ENCODE measurements at regions not wholly inside any gene's neighbourhood (a gene's known extent, or its start where the extent isn't known, plus 50 kb on each side); places are given as distances from the start of the nearest gene placed in this dataset.

DNA sequence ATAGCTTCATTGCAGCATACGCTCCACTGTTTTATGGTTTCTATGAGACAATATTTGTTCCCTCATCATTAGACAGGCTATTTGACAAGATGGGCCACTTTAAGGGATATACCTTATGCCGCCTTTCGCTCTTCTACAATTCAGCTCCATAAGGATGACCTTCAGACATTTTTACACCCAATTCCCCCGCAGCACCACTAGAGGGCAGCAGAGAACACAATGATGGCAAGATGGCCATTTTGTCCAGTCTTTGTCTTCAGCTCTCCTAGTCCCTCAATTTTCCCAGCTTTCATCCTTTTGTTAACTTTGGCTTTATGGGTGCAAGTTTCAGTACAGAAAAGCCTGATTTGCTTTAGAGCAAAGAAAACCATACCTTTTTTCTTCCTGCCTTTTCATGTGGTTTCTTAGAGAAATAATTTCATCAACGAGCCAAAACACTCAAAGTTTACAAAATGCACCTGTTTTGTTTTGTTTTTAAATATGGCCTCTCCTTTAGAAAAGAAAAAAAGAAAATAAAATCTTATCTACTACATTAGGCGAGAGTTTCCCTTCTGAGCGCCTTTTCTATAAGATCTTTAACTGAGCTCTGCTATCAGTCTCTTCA is 355.3 kb downstream of the TOX3 start:
- H3K36me3 ChIP-seq (ENCODE audit: insufficient read depth, low read length): no peaks in the 10 kb centered on the region
- no peaks in the 10 kb centered on the region for H3K79me2 ChIP-seq (ENCODE audit: insufficient read depth, low read length)
- H3K9me3 ChIP-seq (ENCODE audit: insufficient read depth, low read depth, low read length): no peaks in the 10 kb centered on the region
- H3K4me3 ChIP-seq (ENCODE audit: low read length, poor library complexity, severe bottlenecking): no peak overlapping the region
- TF ChIP-seq CTCF (conservative IDR thresholded peaks at IDR 0.05; ENCODE audit: low read length): peak; percentile 98
- no peak for TF ChIP-seq EZH2phosphoT487 (IDR thresholded peaks at IDR 0.05; ENCODE audit: borderline replicate concordance)
- no peaks in the 10 kb centered on the region for H4K20me1 ChIP-seq (ENCODE audit: insufficient read depth, low read length, poor library complexity, severe bottlenecking)
- no peaks in the 10 kb centered on the region for H3F3A ChIP-seq (ENCODE audit: low read depth)
- H2AFZ ChIP-seq (ENCODE audit: low read length): peak overlapping the region; percentile 32
- no peak overlapping the region for H3K9ac ChIP-seq (ENCODE audit: low read depth, low read length, poor library complexity, severe bottlenecking)
- H3K9me2 ChIP-seq (replicated peaks; ENCODE audit: low read depth, low read length): no peaks in the 10 kb centered on the region
- no peaks in the 10 kb centered on the region for H3K27me3 ChIP-seq (ENCODE audit: insufficient read depth, low read length, poor library complexity, severe bottlenecking)
- H3K4me2 ChIP-seq (ENCODE audit: low read depth, low read length, poor library complexity, severe bottlenecking): no peak overlapping the region
- no peaks in the 10 kb centered on the region for H3K4me1 ChIP-seq (ENCODE audit: insufficient read depth, low read length, poor library complexity, severe bottlenecking)

DNA sequence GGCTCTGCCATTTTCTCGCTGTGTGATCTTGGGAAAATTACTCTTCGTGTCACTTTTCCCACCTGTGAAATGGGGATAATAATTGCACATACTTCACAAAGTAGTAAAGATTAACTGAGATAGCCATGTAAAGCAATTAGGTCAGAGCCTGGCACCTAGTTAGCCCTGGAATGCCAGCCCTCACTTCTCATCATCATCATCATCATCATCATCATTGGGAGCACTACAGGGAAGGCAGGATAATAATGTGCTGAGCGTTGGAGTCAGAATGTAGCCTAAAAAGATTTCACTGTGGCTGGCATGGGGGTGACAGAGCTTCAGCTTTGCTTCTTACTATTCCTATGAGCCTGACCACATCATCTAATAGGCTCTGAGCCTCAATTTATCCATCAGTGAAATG is 362.6 kb downstream of the TOX3 start:
- Histone ChIP-seq H3K27me3 (ENCODE audit: insufficient read depth, low read length, poor library complexity, severe bottlenecking) (no peaks in the 10 kb centered on the region), H3K79me2 (ENCODE audit: insufficient read depth, low read length) (no peaks in the 10 kb centered on the region), H3K36me3 (ENCODE audit: insufficient read depth, low read length) (no peaks in the 10 kb centered on the region), H3K4me2 (ENCODE audit: low read depth, low read length, poor library complexity, severe bottlenecking) (no peak overlapping the region), H2AFZ (ENCODE audit: low read length) (no peak overlapping the region), H3K9me3 (ENCODE audit: insufficient read depth, low read depth, low read length) (no peaks in the 10 kb centered on the region), H3K4me1 (ENCODE audit: insufficient read depth, low read length, poor library complexity, severe bottlenecking) (no peaks in the 10 kb centered on the region), H3K9me2 (replicated peaks; ENCODE audit: low read depth, low read length) (no peaks in the 10 kb centered on the region), H3K4me3 (ENCODE audit: low read length, poor library complexity, severe bottlenecking) (no peak overlapping the region), H4K20me1 (ENCODE audit: insufficient read depth, low read length, poor library complexity, severe bottlenecking) (no peaks in the 10 kb centered on the region), H3F3A (ENCODE audit: low read depth) (no peaks in the 10 kb centered on the region), H3K9ac (ENCODE audit: low read depth, low read length, poor library complexity, severe bottlenecking) (no peak overlapping the region)
- TF ChIP-seq CTCF (conservative IDR thresholded peaks at IDR 0.05; ENCODE audit: low read length) (no peak), EZH2phosphoT487 (IDR thresholded peaks at IDR 0.05; ENCODE audit: borderline replicate concordance) (no peak)

GRCh38 chr16:52182840-52183239 is 364.1 kb downstream of the TOX3 start:
- no peak overlapping the region for H3K9ac ChIP-seq (ENCODE audit: low read depth, low read length, poor library complexity, severe bottlenecking)
- no peaks in the 10 kb centered on the region for H4K20me1 ChIP-seq (ENCODE audit: insufficient read depth, low read length, poor library complexity, severe bottlenecking)
- no peak overlapping the region for H3K4me3 ChIP-seq (ENCODE audit: low read length, poor library complexity, severe bottlenecking)
- TF ChIP-seq CTCF (conservative IDR thresholded peaks at IDR 0.05; ENCODE audit: low read length): no peak
- TF ChIP-seq EZH2phosphoT487 (IDR thresholded peaks at IDR 0.05; ENCODE audit: borderline replicate concordance): no peak
- no peaks in the 10 kb centered on the region for H3K36me3 ChIP-seq (ENCODE audit: insufficient read depth, low read length)
- no peaks in the 10 kb centered on the region for H3K79me2 ChIP-seq (ENCODE audit: insufficient read depth, low read length)
- no peaks in the 10 kb centered on the region for H3K27me3 ChIP-seq (ENCODE audit: insufficient read depth, low read length, poor library complexity, severe bottlenecking)
- H3K9me2 ChIP-seq (replicated peaks; ENCODE audit: low read depth, low read length): no peaks in the 10 kb centered on the region
- H3F3A ChIP-seq (ENCODE audit: low read depth): no peaks in the 10 kb centered on the region
- no peak overlapping the region for H3K4me2 ChIP-seq (ENCODE audit: low read depth, low read length, poor library complexity, severe bottlenecking)
- no peak overlapping the region for H2AFZ ChIP-seq (ENCODE audit: low read length)
- no peaks in the 10 kb centered on the region for H3K4me1 ChIP-seq (ENCODE audit: insufficient read depth, low read length, poor library complexity, severe bottlenecking)
- no peaks in the 10 kb centered on the region for H3K9me3 ChIP-seq (ENCODE audit: insufficient read depth, low read depth, low read length)
